Kidney (tissue), 13 donors: ENCODE measurements at regions not wholly inside any gene's neighbourhood (a gene's known extent, or its start where the extent isn't known, plus 50 kb on each side); places are given as distances from the start of the nearest gene placed in this dataset.

ENCODE experiments used
- DNase-seq, 5 donors: peaks; one replicate each; pipeline ENCODE4 v3.0.0-alpha.2; 2013 to 2020
- FAIRE-seq: peaks from 2 replicates; lab custom pipeline; 2012; peaks lifted over from hg19 to GRCh38; lab: Jason Lieb, UNC
- H3K27ac ChIP-seq, 2 donors: one replicate each; pipeline ENCODE4 v1.7.0; 2013; ENCODE audit warnings: low read depth in 2 of 2, low read length in 2 of 2, inconsistent platforms in 1 of 2
- H3K27me3 ChIP-seq: one replicate; pipeline ENCODE4 v1.7.1; 2013; ENCODE audit warnings: low read length, inconsistent platforms; ENCODE audit not compliant: control insufficient read depth, insufficient read depth
- H3K36me3 ChIP-seq, 3 donors: one replicate each; pipeline versions ENCODE4 v1.7.0 to v1.7.1; 2013; ENCODE audit warnings: low read length in 3 of 3, control low read depth in 1 of 3, inconsistent platforms in 1 of 3; ENCODE audit not compliant: insufficient read depth in 3 of 3, control insufficient read depth in 2 of 3
- H3K4me1 ChIP-seq, 3 donors: one replicate each; pipeline versions ENCODE4 v1.7.0 to v1.7.1; 2013; ENCODE audit warnings: low read length in 3 of 3, inconsistent platforms in 1 of 3, low read depth in 1 of 3; ENCODE audit not compliant: control insufficient read depth in 2 of 3, insufficient read depth in 2 of 3
- H3K4me3 ChIP-seq, 3 donors: one replicate each; pipeline versions ENCODE4 v1.7.0 to v1.8.1; 2013; ENCODE audit warnings: low read length in 3 of 3, control low read depth in 1 of 3, inconsistent platforms in 1 of 3
- H3K9ac ChIP-seq, 3 donors: one replicate each; pipeline versions ENCODE4 v1.7.0 to v1.7.1; 2013; ENCODE audit warnings: low read length in 3 of 3, control low read depth in 1 of 3, inconsistent platforms in 1 of 3
- H3K9me3 ChIP-seq, 3 donors: one replicate each; pipeline versions ENCODE4 v1.7.0 to v1.7.1; 2013; ENCODE audit warnings: low read length in 3 of 3, control low read depth in 1 of 3, inconsistent platforms in 1 of 3; ENCODE audit not compliant: control insufficient read depth in 2 of 3, insufficient read depth in 1 of 3
- intact Hi-C: fragments of 100-400 bp; cut with DNase I; formaldehyde crosslinking; loops from one replicate; pipeline ENCODE4 v1.11.1; 2022
- TF ChIP-seq, protein P1 (sequence below): IDR thresholded peaks from 3 replicates; pipeline ENCODE4 v1.5.1; 2012; ENCODE audit warnings: mild to moderate bottlenecking, moderate library complexity, borderline replicate concordance; ENCODE audit not compliant: insufficient read depth; ENCODE audit errors: extremely low read depth
- donor health status: control.
- donor health status: control.
- donor health status: control.
- donor health status: control.
- donor health status: control.
- donor health status: DM: yes; HTN: yes; CAD: no.
- donor health status: Normal renal cell carcinoma (clear cell type).

DNA sequence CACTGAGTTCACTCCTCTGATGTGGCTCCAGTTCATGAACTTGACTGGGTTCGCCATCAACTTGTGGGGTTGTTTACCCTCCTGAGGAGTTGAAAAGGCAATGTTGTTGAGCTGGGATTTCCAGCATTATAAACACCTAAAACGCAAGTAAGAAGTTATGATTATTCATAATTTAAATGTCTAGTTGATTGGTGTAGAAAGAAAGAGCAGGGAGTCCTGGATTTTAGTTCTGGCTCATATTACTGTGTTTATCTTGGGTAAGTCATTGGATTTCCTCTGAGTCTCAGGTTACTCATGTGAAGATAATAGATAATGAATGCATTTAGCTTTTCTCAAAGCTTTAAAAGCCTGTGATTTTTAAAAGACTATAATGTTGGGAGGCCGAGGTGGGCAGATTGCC, 438.0 kb upstream of the CDH20 start:
- FAIRE-seq (no peak), DNase-seq (no peak)
- Histone ChIP-seq H3K9ac (no peak overlapping the region), H3K9me3 (no peaks in the 10 kb centered on the region), H3K27ac (no peak overlapping the region), H3K4me3 (no peak overlapping the region), H3K36me3 (no peaks in the 10 kb centered on the region), H3K27me3 (no peaks in the 10 kb centered on the region), H3K4me1 (no peaks in the 10 kb centered on the region)
- intact Hi-C loops = no loop called here
- TF ChIP-seq, protein P1, sequence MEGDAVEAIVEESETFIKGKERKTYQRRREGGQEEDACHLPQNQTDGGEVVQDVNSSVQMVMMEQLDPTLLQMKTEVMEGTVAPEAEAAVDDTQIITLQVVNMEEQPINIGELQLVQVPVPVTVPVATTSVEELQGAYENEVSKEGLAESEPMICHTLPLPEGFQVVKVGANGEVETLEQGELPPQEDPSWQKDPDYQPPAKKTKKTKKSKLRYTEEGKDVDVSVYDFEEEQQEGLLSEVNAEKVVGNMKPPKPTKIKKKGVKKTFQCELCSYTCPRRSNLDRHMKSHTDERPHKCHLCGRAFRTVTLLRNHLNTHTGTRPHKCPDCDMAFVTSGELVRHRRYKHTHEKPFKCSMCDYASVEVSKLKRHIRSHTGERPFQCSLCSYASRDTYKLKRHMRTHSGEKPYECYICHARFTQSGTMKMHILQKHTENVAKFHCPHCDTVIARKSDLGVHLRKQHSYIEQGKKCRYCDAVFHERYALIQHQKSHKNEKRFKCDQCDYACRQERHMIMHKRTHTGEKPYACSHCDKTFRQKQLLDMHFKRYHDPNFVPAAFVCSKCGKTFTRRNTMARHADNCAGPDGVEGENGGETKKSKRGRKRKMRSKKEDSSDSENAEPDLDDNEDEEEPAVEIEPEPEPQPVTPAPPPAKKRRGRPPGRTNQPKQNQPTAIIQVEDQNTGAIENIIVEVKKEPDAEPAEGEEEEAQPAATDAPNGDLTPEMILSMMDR = no peak

- H3K4me1 ChIP-seq = no peaks in the 10 kb centered on the region
- FAIRE-seq = no peak
- H3K9ac ChIP-seq = no peak overlapping the region
- H3K27ac ChIP-seq = no peak overlapping the region
- intact Hi-C loops = no loop called here
- H3K36me3 ChIP-seq = no peaks in the 10 kb centered on the region
- no peak overlapping the region for H3K4me3 ChIP-seq
- no peak for DNase-seq
- H3K9me3 ChIP-seq = no peaks in the 10 kb centered on the region
- TF ChIP-seq, protein P1 = no peak
- no peaks in the 10 kb centered on the region for H3K27me3 ChIP-seq
These were observed 435.1 kb upstream of the CDH20 start for GRCh38 chr18:60898111-60898510.

DNA sequence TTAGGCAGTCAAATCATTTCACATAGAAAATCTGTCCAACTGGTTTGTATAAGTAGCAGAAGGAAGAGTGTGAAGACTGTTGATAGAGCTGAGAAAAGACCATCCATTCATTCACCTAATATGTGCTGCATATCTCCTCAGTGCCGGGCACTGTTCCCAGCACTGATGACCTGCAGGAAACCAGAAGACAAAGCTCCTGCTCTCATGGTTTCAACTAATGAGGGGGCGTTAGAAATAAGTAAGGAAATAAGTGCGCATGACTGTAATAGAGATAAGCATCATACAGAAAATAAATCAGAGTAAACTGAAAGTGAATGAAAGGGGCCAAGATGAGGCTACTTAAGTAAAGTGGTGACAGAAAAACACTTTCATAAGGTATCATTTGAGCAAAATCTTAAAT, 427.5 kb upstream of the CDH20 start:
- FAIRE-seq (no peak), DNase-seq (no peak)
- no peaks in the 10 kb centered on the region for H3K4me1 ChIP-seq
- no peaks in the 10 kb centered on the region for H3K36me3 ChIP-seq
- TF ChIP-seq, protein P1 = no peak
- H3K27ac ChIP-seq = no peak overlapping the region
- no peak overlapping the region for H3K9ac ChIP-seq
- no peaks in the 10 kb centered on the region for H3K27me3 ChIP-seq
- H3K4me3 ChIP-seq = no peak overlapping the region
- no peaks in the 10 kb centered on the region for H3K9me3 ChIP-seq
- intact Hi-C loops = no loop called here

- FAIRE-seq (no peak), DNase-seq (no peak)
- H3K9me3 ChIP-seq = no peaks in the 10 kb centered on the region
- H3K27me3 ChIP-seq = no peaks in the 10 kb centered on the region
- H3K4me1 ChIP-seq = no peaks in the 10 kb centered on the region
- no peak overlapping the region for H3K9ac ChIP-seq
- no peak overlapping the region for H3K4me3 ChIP-seq
- TF ChIP-seq, protein P1 = no peak
- no peak overlapping the region for H3K27ac ChIP-seq
- intact Hi-C loops = no loop called here
- no peaks in the 10 kb centered on the region for H3K36me3 ChIP-seq
These were observed 422.7 kb upstream of the CDH20 start for GRCh38 chr18:60910534-60910933.
